ENCODE measurements at regions not wholly inside any gene's neighbourhood (a gene's known extent, or its start where the extent isn't known, plus 50 kb on each side); places are given as distances from the start of the nearest gene placed in this dataset.
"Not testable (repeated sequence)": the region's sequence is repeated elsewhere in the genome, so short reads cannot be mapped to it uniquely, and the experiment has no call there.

DNA sequence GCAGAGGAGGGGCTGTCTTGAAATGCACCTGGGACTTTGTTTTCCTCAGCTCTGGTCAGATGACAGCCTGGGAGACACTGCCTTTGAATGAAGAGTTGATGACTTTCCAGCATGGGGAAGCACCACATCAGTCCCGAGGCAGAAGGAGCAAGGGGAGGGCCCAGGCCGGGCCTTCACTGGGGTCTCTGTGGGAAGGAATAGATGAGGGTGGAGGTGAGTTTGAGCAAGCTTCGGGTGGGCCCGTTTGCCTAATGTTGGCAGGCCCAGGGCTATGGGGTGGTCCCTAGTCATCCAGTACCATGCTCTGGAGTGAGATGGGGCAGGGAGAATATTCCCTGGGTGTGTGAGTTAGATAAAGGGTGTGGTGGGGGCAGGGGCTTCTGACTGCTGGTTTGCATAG, 100.4 kb upstream of the RUFY1 start:
- TF ChIP-seq POLR2A (IDR thresholded peaks at IDR 0.05) = not testable (repeated sequence)
- TF ChIP-seq, protein P1, sequence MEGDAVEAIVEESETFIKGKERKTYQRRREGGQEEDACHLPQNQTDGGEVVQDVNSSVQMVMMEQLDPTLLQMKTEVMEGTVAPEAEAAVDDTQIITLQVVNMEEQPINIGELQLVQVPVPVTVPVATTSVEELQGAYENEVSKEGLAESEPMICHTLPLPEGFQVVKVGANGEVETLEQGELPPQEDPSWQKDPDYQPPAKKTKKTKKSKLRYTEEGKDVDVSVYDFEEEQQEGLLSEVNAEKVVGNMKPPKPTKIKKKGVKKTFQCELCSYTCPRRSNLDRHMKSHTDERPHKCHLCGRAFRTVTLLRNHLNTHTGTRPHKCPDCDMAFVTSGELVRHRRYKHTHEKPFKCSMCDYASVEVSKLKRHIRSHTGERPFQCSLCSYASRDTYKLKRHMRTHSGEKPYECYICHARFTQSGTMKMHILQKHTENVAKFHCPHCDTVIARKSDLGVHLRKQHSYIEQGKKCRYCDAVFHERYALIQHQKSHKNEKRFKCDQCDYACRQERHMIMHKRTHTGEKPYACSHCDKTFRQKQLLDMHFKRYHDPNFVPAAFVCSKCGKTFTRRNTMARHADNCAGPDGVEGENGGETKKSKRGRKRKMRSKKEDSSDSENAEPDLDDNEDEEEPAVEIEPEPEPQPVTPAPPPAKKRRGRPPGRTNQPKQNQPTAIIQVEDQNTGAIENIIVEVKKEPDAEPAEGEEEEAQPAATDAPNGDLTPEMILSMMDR (IDR thresholded peaks at IDR 0.05) = not testable (repeated sequence)

All from adrenal gland (tissue), 5 donors.